ENCODE measurements at regions not wholly inside any gene's neighbourhood (a gene's known extent, or its start where the extent isn't known, plus 50 kb on each side); places are given as distances from the start of the nearest gene placed in this dataset.

GRCh38 chr18:51824746-51825145 is 515.3 kb upstream of the DCC start:
- no peak for DNase-seq (ENCODE audit: low spot score)

- DNase-seq (ENCODE audit: low spot score): no peak
Measured at GRCh38 chr18:51833850-51834249, 506.1 kb upstream of the DCC start.

- DNase-seq (ENCODE audit: low spot score): no peak
Measured at GRCh38 chr18:51848702-51849101, 491.3 kb upstream of the DCC start.

DNA sequence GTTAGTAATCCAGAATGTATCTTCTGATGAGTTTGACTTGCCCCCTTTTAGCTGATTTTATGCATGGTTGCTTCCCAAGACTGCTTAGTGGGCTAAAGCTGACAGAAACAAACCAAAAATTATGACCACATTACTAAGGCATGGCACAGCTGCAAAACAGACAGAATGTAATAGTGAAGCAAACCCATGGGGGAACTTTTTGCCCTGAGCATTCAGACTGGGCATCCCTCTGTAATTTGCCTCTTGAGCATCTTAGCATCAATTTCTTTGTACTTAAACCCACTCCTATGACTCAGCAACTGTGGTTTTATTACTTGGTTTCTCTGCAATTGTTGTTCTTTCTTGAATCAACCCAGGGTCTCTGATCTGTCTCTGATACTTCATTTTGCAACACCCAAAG is 487.3 kb upstream of the DCC start:
- DNase-seq (ENCODE audit: low spot score): no peak

GRCh38 chr18:51857989-51858388 is 482.0 kb upstream of the DCC start:
- DNase-seq (ENCODE audit: low spot score): no peak

DNA sequence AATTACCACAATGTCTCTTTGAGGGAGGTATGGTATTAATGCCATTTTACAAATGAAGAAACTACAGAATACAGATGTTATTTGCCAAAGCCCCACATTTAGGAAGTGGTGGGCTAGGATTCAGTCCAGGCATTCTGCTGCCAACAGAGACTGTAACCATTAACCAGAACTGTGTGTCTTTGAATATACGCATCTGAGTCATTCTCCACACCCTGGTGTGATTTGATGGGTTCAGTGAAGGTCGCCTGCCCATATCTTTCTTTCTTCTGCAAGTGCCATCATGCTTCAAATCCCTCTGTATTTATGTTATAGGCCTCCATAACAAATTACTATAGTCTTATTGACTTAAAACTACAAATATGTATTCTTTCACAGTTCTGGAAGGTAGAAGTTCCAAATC is 479.0 kb upstream of the DCC start:
- no peak for DNase-seq (ENCODE audit: low spot score)

- DNase-seq (ENCODE audit: low spot score): no peak
Measured at GRCh38 chr18:51862051-51862715, 477.8 kb upstream of the DCC start.

- no peak for DNase-seq (ENCODE audit: low spot score)
Measured at GRCh38 chr18:51864219-51864965, 475.6 kb upstream of the DCC start.

DNA sequence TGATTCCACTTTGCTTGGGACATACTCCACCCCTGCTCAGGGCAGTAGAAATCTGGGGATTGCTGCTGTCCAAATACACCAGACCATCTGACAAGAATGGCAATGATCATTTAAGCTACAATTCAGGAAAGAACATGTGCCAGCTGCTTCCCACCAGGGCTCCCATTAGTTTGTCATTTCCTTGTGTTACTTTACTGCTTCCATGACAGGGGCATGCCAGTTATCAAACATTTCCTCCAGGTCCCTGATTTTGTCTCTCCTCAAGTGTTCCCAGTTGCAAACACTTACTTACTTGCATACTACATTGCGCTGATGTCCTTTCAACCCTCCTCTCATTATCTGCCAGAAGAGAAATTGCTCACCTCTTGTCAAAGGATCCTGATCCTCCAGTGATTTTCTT is 474.5 kb upstream of the DCC start:
- no peak for DNase-seq (ENCODE audit: low spot score)

DNA sequence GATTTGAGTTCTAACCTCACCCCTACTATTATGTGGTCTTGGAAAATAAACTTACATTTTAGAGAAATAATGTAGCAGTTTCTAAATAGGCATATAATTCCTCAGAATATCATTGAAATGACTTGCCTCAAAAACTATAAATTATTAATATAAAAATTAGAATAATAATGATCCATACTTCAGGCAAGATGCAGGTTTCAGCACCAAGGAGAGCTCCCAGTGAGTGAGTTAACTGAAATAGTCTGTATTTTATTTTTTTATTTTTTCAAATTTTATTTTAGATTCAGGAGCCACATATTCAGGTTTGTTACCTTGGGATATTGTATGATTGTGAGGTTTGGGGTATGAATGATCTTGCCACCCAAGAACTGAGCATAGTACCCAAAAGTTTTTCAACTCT is 472.2 kb upstream of the DCC start:
- DNase-seq (ENCODE audit: low spot score): no peak

DNA sequence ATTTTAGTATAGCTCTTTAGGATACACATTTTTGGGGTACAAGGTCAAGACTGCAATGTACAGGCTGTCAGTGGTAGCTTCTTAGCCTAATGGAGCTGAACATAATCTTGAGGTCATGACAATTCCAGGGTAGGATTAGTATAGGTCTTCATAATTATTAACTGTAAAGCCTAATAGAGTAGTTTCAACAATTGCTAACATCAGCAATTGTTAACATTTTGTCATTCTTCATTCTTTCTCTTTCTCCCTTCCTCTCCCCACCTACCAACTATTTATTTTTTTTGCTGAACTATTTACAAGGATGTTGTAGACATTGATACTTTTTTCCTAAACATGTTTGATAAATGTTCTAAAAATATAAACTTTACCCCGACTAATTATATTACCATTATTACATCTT is 461.3 kb upstream of the DCC start:
- DNase-seq (ENCODE audit: low spot score): no peak

DNA sequence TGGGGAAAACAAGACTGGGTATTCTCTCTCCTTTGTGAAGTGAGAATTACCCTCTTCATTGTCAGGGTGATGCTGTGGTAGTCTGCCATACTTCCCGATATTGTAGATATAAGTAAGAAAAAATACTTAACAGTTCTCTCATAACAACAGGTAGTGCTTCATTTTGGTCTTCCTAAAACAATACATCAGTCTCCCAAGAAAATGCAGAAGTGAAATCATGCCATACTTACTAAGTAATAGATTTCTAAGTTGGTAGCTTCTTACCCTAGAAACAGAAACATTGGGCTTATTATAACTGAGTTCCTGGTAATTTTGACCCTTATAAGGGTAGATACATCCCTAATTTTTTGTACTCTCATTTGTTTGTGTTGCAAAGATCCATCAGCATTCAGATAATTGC is 460.7 kb upstream of the DCC start:
- DNase-seq (ENCODE audit: low spot score): no peak

- DNase-seq (ENCODE audit: low spot score): no peak
Measured at GRCh38 chr18:51881394-51881793, 458.6 kb upstream of the DCC start.

GRCh38 chr18:51884039-51884438 is 456.0 kb upstream of the DCC start:
- no peak for DNase-seq (ENCODE audit: low spot score)

DNA sequence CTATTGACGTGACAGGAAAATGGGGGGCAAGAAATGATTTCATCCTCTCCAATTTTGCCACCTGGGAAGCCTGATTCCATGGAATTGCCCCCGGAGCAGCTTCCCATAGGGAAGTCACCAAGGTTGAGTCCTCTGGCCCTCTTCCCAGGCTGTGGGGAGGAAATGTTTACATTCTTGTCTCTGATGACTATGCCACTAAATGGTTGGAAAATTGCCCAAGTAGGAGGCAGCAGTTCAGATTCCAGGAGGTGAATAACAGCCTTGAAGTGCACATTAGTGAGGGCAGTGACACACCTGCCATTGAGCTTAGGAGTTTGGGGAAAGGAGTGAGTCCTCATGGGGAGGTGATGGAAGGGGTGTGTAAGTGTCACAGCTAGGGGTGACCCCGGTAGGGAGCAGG is 449.2 kb upstream of the DCC start:
- no peak for DNase-seq (ENCODE audit: low spot score)

DNA sequence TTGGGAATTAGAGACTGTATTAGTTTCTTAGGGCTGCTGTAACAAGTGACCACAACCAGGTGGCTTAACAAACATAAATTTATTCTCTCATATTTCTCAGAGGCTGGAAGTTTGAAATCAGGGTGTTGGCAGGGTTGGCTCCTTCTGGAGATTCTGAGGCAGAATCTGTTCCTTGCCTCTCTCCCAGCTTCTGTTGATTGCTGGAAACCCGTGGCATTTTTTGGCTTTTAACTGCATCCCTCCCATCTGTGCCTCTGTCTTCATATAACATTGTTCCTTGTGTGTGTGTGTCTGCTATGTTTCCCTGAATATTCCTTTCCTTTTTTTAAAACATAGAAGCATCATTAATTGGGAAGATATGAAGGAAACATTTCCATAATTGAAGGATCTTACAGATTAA is 448.1 kb upstream of the DCC start:
- DNase-seq (ENCODE audit: low spot score): no peak

GRCh38 chr18:51897884-51898283 is 442.1 kb upstream of the DCC start:
- no peak for DNase-seq (ENCODE audit: low spot score)

DNA sequence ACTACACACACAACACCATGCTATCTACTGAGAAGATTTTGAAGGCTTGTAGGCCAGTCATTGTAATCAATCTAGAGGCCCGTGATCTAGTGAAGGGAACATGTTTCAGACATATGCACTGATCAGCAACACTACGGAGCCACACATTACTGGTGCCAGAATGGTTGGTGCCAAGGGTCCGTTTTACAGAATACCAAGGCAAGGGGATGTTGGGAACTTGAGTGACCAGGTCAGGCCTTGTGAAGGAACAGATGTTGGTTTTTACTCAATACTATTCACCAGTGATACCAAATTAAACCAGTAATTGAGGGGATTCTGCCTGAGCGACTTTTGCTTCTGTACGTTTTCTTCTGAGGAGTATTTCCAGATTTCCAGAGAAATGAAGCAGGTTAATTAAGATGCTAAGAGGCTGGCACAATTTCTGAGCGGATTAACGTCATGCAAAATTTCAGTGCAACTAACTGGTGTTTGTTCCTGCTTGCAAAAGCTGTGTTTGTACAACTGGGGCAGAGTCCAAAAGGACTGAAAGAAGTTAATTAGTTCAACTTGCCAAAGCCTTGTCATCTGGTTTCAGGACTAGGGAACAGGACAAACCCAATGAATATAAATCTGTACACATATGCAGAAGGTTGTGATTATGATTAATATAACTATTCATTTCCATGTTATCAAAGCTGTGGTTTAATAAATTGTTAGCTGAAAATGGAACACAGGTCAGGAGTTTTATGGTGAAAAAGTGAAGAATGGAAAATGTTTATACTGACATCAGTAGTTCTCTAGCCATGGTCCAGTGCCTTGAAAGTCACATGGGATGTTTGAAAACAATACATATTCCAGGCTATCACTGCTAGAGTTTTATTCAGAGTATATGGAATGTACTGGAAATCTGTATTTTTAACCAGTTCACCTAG is 432.1 kb upstream of the DCC start:
- no peak for DNase-seq (ENCODE audit: low spot score)

DNA sequence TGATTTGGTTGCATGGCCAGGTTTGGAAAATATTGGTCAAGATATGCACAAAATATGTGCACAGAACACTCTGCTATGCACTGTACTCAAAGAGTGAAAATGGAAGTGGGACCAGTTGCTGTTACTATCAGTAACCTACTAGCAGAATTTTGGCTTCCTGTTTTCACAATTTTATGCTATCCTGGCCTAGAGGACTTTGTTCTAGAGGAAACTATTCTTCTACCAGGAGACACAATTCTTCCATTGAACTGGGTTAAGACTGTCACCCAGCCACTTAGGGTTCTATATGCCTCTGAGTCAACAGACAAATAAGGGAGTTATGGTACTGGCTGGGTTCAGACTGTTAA is 431.4 kb upstream of the DCC start:
- no peak for DNase-seq (ENCODE audit: low spot score)

GRCh38 chr18:51911584-51911983 is 428.4 kb upstream of the DCC start:
- DNase-seq (ENCODE audit: low spot score): no peak

DNA sequence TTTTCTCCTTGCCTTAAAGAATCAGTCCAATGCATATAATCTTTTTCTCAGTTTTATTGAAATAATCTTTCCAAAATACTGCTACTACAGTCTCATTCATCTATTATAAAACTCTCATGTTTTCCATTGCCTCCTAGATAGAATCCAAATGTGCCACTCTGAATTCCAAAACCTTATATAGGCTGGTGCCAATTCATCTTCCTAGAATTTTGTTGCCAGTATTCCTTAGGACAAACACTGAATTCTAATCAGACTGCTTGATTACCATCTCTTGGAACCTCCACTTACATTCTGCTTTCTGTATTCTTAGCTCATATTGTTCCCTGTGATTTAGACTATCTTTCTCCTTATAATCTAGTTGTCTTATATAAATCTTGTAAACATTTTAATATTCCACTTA is 427.6 kb upstream of the DCC start:
- no peak for DNase-seq (ENCODE audit: low spot score)

DNA sequence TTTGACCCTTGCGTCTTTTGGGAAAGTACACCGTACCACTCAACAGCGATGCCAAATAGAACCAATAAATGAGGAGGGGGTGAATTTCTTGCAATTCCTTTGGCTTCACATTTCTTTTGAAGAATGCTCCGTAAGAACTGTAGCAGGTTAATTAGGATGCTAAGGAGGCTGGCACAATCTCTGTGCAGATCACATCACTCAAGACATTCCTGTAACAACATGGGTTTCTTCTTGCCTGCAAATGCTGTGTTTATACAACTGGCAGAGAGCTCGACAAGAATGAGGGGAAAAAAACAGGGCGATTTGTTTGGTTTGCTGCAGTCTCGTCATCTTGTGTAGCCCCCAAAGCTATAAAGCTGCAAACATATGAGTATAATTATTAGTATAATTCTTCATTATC is 424.8 kb upstream of the DCC start:
- DNase-seq (ENCODE audit: low spot score): no peak

DNA sequence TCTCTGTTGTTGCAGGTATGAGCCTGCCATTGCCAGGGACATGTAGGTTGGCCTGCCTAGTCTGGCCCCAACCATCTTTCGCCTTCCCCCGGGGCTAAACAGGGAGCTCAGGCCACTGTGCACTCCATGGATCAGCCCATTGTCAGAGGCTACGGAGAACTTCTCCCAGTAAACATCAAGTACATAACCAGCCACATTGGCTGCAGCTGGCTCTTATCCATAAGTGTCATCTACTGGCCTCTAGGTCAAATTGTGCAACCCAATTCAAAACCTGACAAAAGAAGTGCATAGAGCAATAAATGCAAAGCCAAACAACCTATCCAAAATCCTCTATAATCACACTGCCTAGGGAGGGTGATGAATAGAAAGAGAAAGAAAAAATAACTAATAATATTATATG is 418.1 kb upstream of the DCC start:
- DNase-seq (ENCODE audit: low spot score): no peak

All from CD4-positive, alpha-beta T cell treated with Interleukin-2 at 100 ng/mL for 4 hours (primary cell).